ENCODE measurements at regions not wholly inside any gene's neighbourhood (a gene's known extent, or its start where the extent isn't known, plus 50 kb on each side); places are given as distances from the start of the nearest gene placed in this dataset.

DNA sequence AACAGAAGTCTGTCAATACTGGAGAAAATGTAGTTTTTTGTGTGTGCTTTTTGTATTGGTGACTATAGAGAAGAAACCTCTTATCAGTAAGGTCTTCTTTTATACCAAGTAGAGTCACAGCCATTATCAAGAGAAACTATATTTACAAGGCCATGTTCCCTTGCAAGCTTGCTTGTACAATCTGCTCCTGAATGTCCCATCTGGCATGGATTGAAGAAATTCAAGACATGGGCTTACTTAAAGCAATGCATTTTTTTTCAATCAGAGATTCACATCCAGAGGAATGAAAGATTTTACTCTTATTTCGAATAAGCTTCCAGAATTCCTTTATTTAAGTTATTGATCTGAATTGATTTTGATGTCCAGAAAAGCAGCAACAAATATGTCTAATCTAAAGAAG is 537.3 kb upstream of the RPS6KA3 start:
- DNase-seq (ENCODE audit: low spot score in 2 of 2), result no peak
- Histone ChIP-seq H3K4me1 (no peaks in the 10 kb centered on the region), H3K4me3 (no peak overlapping the region), H3K27me3 (ENCODE audit: low read depth) (no peaks in the 10 kb centered on the region), H3K36me3 (replicated peaks) (no peaks in the 10 kb centered on the region), H3K9me3 (no peaks in the 10 kb centered on the region)
- in situ Hi-C loops (cut with MboI; ENCODE audit: low sequenced_read_pairs), result no loop called here

DNA sequence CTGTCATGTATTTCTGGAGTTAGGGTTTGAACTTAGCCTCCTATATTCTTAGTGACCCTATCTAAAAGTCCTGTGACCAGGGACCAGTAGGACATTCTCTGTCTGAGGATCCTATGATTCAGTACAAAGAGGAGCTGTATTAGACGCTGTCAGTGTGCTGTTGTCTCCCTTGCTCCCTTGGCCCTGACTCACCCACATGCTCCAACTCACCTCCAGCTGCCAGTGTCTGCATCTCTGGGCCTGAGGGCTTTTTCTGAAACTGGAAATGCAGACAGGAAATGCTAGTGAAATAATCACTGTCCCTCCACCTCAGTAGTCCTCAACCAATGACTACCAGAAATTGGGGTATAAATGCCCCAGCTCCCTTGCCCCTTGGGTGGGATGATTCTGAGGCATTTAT is 535.3 kb upstream of the RPS6KA3 start:
- Histone ChIP-seq H3K36me3 (replicated peaks) (no peaks in the 10 kb centered on the region), H3K9me3 (no peaks in the 10 kb centered on the region), H3K4me3 (no peak overlapping the region), H3K27me3 (ENCODE audit: low read depth) (no peaks in the 10 kb centered on the region), H3K4me1 (no peaks in the 10 kb centered on the region)
- in situ Hi-C loops (cut with MboI; ENCODE audit: low sequenced_read_pairs), result no loop called here
- DNase-seq (ENCODE audit: low spot score in 2 of 2), result no peak

DNA sequence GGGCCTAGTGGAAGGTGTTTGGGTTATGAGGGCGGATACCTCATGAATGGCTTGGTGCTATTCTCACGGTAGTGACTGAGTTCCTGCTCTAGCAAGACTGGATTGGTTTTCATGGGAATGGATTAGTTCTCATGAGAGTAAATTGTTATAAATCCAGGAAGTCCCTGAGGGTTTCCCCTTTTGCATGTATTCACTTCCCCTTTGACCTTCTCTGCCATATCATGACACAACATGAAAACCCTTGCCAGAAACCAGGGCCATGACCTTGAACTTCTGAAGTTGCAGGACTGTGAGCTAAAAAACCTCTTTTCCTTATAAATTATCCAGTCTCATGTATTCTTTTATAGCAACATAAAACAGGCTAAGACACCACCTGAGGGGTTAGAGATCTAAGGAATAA is 529.7 kb upstream of the RPS6KA3 start:
- Histone ChIP-seq H3K4me1 (no peaks in the 10 kb centered on the region), H3K36me3 (replicated peaks) (no peaks in the 10 kb centered on the region), H3K27me3 (ENCODE audit: low read depth) (no peaks in the 10 kb centered on the region), H3K9me3 (no peaks in the 10 kb centered on the region), H3K4me3 (no peak overlapping the region)
- no peak for DNase-seq (ENCODE audit: low spot score in 2 of 2)
- in situ Hi-C loops (cut with MboI; ENCODE audit: low sequenced_read_pairs), result no loop called here

GRCh38 chrX:20789103-20789502 is 522.4 kb upstream of the RPS6KA3 start:
- Histone ChIP-seq H3K36me3 (replicated peaks) (no peaks in the 10 kb centered on the region), H3K27me3 (ENCODE audit: low read depth) (no peaks in the 10 kb centered on the region), H3K4me3 (no peak overlapping the region), H3K9me3 (no peaks in the 10 kb centered on the region), H3K4me1 (no peaks in the 10 kb centered on the region)
- in situ Hi-C loops (cut with MboI; ENCODE audit: low sequenced_read_pairs), result no loop called here
- no peak for DNase-seq (ENCODE audit: low spot score in 2 of 2)

DNA sequence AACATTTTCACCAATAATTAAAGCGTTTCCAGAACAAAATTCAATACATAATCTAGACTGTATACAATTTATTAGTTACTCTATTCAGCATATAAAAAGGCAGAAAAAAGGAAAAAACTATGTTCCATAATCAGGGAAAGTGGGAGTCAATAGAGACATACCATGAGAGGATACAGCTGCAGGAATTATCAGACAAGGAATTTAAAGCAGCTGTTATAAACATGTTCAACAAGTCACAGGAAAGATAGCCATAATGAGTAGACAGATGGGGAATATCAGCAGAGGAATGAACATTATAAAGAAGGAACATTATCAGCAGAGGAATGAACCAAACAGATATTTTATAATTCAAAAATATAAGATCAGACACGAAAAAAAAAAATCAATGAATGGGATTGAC is 500.6 kb upstream of the RPS6KA3 start:
- Histone ChIP-seq H3K4me3 (no peak overlapping the region), H3K4me1 (no peaks in the 10 kb centered on the region)
- in situ Hi-C loops (cut with MboI; ENCODE audit: low sequenced_read_pairs), result no loop called here

GRCh38 chrX:20756585-20756984 is 489.9 kb upstream of the RPS6KA3 start:
- H3K4me3 ChIP-seq, result no peak overlapping the region
- in situ Hi-C loops (cut with MboI; ENCODE audit: low sequenced_read_pairs), result no loop called here
- H3K27me3 ChIP-seq (ENCODE audit: low read depth), result no peaks in the 10 kb centered on the region
- H3K9me3 ChIP-seq, result no peaks in the 10 kb centered on the region
- H3K36me3 ChIP-seq (replicated peaks), result no peaks in the 10 kb centered on the region
- no peak for DNase-seq (ENCODE audit: low spot score in 2 of 2)
- H3K4me1 ChIP-seq, result no peaks in the 10 kb centered on the region

More for the DNA sequence above, 500.6 kb upstream of the RPS6KA3 start:
- no peaks in the 10 kb centered on the region for H3K27me3 ChIP-seq (ENCODE audit: low read depth)
- H3K9me3 ChIP-seq, result no peaks in the 10 kb centered on the region
- no peaks in the 10 kb centered on the region for H3K36me3 ChIP-seq (replicated peaks)
- no peak for DNase-seq (ENCODE audit: low spot score in 2 of 2)

GRCh38 chrX:20753076-20753475 is 486.4 kb upstream of the RPS6KA3 start:
- Histone ChIP-seq H3K4me1 (no peaks in the 10 kb centered on the region), H3K9me3 (no peaks in the 10 kb centered on the region), H3K36me3 (replicated peaks) (no peaks in the 10 kb centered on the region), H3K4me3 (no peak overlapping the region), H3K27me3 (ENCODE audit: low read depth) (no peaks in the 10 kb centered on the region)
- no peak for DNase-seq (ENCODE audit: low spot score in 2 of 2)
- in situ Hi-C loops (cut with MboI; ENCODE audit: low sequenced_read_pairs), result no loop called here

DNA sequence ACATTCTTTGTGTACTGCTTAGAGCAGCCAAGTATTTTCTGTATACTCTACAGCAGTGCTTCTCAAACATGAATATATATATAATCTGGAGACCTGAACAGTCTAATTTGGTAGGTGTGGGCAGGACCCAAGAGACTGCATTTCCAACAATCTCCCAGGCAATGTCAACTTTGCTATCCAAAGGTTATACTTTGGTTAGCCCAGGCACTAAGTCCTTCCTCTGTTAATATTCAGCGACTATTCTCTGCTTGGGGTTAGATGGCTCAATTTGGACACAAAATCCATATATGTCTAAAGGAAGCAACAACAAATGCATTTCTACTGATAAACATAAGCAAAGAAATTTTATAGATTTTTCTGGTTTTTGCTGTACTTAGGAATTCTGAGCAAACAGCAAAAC is 480.0 kb upstream of the RPS6KA3 start:
- DNase-seq (ENCODE audit: low spot score in 2 of 2), result no peak

GRCh38 chrX:20743046-20743445 is 476.3 kb upstream of the RPS6KA3 start:
- in situ Hi-C loops (cut with MboI; ENCODE audit: low sequenced_read_pairs), result no loop called here
- H3K4me1 ChIP-seq, result no peaks in the 10 kb centered on the region
- no peaks in the 10 kb centered on the region; the same call in 1 of the 2 replicates for H3K27me3 ChIP-seq (ENCODE audit: low read depth)
- H3K9me3 ChIP-seq, result no peaks in the 10 kb centered on the region
- H3K36me3 ChIP-seq (replicated peaks), result no peaks in the 10 kb centered on the region
- no peak overlapping the region for H3K4me3 ChIP-seq
- no peak for DNase-seq (ENCODE audit: low spot score in 2 of 2)

More for the DNA sequence above, 480.0 kb upstream of the RPS6KA3 start:
- H3K4me3 ChIP-seq, result no peak overlapping the region
- H3K36me3 ChIP-seq (replicated peaks), result no peaks in the 10 kb centered on the region
- H3K9me3 ChIP-seq, result no peaks in the 10 kb centered on the region
- H3K27me3 ChIP-seq (ENCODE audit: low read depth), result no peaks in the 10 kb centered on the region; the same call in 1 of the 2 replicates
- in situ Hi-C loops (cut with MboI; ENCODE audit: low sequenced_read_pairs), result no loop called here
- H3K4me1 ChIP-seq, result no peaks in the 10 kb centered on the region

DNA sequence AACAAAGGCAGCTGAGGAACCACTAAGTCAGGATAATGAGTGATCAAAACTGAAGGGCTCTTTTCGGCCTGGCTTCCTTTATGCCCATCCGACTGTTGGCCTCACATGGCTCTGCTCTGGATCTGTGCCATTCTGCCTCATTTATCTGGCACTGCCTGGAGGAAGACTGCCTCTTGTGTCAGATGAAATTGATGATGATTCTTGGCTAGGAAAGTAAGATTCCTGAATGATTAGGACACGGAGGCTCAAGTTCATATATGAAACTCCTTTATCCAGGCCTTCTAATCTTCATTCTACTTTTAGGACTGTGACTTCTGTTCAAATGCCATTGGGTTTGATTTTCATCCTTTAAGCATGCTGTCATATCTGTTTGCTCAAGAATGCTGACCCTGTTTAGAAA is 475.4 kb upstream of the RPS6KA3 start:
- in situ Hi-C loops (cut with MboI; ENCODE audit: low sequenced_read_pairs), result no loop called here
- no peak for DNase-seq (ENCODE audit: low spot score in 2 of 2)
- Histone ChIP-seq H3K9me3 (no peaks in the 10 kb centered on the region), H3K4me1 (no peaks in the 10 kb centered on the region), H3K27me3 (ENCODE audit: low read depth) (no peaks in the 10 kb centered on the region), H3K4me3 (no peak overlapping the region), H3K36me3 (replicated peaks) (no peaks in the 10 kb centered on the region)

DNA sequence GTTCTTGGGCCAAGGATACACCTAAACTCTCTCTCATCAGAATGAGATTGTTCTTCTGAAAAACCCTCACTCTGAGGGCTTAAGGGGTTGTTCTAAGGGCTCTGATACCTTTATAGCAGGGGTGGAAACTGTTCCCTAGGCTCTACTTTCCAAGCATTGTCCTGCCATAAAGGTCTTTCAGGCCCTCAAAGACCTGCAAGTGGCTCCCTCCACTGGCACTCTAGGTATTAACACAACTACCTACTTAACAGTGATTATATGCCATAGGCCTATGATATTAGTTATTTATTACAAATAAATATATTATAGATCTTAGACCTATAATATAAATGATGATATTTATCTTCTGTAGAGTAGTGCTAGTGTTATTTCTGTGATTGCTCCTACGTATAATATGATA is 473.7 kb upstream of the RPS6KA3 start:
- H3K4me3 ChIP-seq, result no peak overlapping the region
- no peaks in the 10 kb centered on the region for H3K9me3 ChIP-seq
- DNase-seq (ENCODE audit: low spot score in 2 of 2), result no peak
- in situ Hi-C loops (cut with MboI; ENCODE audit: low sequenced_read_pairs), result no loop called here
- H3K36me3 ChIP-seq (replicated peaks), result no peaks in the 10 kb centered on the region
- H3K4me1 ChIP-seq, result no peaks in the 10 kb centered on the region
- H3K27me3 ChIP-seq (ENCODE audit: low read depth), result no peaks in the 10 kb centered on the region

DNA sequence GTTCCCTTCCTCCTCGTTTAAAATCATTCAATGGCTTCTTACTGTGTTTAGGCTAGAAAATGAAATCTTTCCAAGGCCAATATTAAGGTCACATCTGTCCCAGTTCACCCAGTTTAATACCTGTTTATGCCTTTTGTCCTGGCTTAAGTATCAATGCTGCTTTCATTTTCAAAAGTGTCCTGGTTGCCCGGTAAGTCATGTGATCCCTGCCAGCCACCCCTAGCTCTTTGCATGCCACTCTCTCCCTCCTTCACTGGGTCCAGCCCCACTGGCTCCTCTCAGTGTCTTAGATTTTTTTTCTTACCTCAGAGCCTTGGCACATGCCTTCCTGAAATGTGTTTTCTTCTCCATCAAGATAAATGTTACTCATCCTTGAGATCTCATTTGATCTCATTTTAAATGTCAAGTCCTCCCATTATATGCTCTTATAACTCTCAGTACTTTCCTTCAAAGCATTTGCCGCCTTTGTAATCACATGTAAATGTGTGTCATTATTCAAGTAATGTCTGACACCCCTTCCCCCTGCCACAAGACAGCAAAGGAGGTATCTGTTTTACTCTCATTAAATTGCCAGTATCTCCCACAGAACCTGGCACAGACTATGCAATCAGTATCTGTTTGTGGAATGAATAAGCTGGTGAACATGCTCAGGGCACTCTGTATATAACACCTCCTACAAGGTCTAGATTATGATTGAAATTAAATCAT is 472.5 kb upstream of the RPS6KA3 start:
- Histone ChIP-seq H3K9me3 (no peaks in the 10 kb centered on the region), H3K4me3 (no peak overlapping the region), H3K27me3 (ENCODE audit: low read depth) (no peaks in the 10 kb centered on the region), H3K4me1 (no peaks in the 10 kb centered on the region), H3K36me3 (replicated peaks) (no peaks in the 10 kb centered on the region)
- in situ Hi-C loops (cut with MboI; ENCODE audit: low sequenced_read_pairs), result no loop called here
- no peak for DNase-seq (ENCODE audit: low spot score in 2 of 2)

- in situ Hi-C loops (cut with MboI; ENCODE audit: low sequenced_read_pairs), result no loop called here
- H3K9me3 ChIP-seq, result no peaks in the 10 kb centered on the region
- H3K36me3 ChIP-seq (replicated peaks), result no peaks in the 10 kb centered on the region
- DNase-seq (ENCODE audit: low spot score in 2 of 2), result no peak
- H3K27me3 ChIP-seq (ENCODE audit: low read depth), result no peaks in the 10 kb centered on the region
- no peaks in the 10 kb centered on the region for H3K4me1 ChIP-seq
- H3K4me3 ChIP-seq, result no peak overlapping the region
These were observed 462.7 kb upstream of the RPS6KA3 start for GRCh38 chrX:20729416-20729815.

DNA sequence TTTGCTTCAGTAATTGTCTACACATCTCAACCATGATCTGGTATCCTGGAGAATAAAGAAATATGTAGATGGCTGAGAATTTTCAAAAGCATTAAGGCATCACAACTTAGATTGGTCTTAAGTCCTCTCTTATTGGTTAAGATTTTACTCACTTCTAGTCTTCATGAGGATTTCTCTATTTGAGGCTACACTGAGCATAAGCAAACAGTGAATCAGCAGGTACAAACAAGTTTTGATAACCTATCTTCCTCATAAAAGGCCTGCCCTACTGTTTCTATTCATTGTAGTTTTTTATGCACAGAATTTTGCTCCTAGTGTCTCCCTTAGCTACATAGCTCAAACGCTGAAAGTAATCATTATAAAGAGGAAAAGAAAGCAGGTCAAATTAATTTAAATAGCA is 460.7 kb upstream of the RPS6KA3 start:
- in situ Hi-C loops (cut with MboI; ENCODE audit: low sequenced_read_pairs), result no loop called here
- H3K27me3 ChIP-seq (ENCODE audit: low read depth), result no peaks in the 10 kb centered on the region
- no peak overlapping the region for H3K4me3 ChIP-seq
- H3K36me3 ChIP-seq (replicated peaks), result no peaks in the 10 kb centered on the region
- no peaks in the 10 kb centered on the region for H3K4me1 ChIP-seq
- no peak for DNase-seq (ENCODE audit: low spot score in 2 of 2)
- H3K9me3 ChIP-seq, result no peaks in the 10 kb centered on the region

Measured in HAP-1 (cell line).